ENCODE measurements at regions not wholly inside any gene's neighbourhood (a gene's known extent, or its start where the extent isn't known, plus 50 kb on each side); places are given as distances from the start of the nearest gene placed in this dataset.

DNA sequence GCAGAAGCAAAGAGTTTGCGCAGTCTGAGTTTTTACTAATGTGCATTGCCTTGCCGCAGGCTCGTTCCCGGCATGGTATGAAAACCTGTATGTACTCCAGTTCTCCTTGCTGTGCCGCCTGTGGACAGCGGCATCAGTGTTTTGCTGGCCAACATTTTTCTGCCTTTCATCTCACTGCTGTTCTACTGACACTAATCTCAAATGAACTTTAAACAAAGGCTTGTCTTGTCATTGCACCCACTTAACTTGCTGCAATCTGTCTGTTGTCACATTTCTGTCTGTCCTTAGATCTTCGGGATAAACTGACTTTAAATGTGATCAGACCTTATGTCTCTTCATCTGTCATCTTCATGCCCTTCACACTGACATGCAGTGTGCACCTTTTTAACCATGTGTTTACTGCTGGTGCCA is 71.7 kb upstream of the ZNRF2 start:
- DNase-seq (ENCODE audit: low read depth) = no peak

DNA sequence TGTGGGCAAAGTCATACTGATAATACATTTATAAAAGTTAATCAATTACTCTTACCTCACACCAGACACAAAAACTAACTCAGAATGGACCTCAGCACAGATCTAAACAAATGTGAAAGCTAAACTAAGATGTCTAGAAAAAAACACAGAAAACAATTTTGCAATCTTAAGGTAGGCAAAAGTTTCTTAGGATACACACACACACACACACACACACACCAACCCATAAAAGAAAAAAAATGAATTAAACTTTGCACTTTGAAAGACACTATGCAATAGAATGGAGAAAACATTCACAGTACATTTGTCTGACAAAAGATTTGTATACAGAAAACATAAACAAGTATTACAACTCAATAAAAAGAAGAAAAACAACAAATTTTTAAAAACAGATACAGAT is 70.8 kb upstream of the ZNRF2 start:
- DNase-seq (ENCODE audit: low read depth) = no peak

DNA sequence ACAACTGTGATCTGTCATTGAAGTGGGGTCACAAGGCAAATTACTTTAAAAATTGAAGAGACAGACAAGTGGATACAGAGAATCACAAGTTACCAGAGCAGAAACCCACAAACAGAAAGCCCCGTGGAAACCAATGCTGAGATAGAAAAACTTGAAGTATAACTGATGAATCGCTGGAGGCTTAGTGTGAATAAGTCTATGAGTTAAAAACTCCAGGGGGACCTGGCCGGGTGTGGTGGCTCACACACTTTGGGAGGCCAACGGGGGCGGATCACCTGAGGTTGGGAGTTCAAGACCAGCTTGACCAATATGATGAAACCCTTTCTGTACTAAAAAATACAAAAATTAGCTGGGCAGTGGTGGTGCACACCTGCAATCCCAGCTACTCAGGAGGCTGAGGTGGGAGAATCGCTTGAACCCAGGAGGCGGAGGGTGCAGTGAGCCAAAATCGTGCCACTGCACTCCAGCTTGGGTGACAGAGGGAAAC is 69.7 kb upstream of the ZNRF2 start:
- no peak for DNase-seq (ENCODE audit: low read depth)

DNA sequence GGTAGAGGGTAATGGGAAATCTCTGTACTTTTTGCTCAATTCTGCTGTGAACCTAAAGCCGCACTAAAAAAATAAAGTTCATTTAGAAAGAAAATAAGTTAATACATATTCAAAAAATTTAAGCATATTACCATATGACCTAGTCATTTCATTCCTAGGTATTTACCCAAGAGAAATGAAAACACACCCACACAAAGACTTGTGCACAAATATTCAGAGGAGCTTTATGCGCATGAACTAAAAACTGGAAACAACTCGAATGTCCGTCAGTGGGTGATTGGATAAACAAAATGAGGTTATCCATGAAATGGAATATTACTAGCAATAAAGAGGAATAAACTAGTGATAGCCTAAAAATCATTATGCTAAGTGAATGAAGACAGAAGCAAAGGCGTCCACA is 62.6 kb upstream of the ZNRF2 start:
- no peak for DNase-seq (ENCODE audit: low read depth)

DNA sequence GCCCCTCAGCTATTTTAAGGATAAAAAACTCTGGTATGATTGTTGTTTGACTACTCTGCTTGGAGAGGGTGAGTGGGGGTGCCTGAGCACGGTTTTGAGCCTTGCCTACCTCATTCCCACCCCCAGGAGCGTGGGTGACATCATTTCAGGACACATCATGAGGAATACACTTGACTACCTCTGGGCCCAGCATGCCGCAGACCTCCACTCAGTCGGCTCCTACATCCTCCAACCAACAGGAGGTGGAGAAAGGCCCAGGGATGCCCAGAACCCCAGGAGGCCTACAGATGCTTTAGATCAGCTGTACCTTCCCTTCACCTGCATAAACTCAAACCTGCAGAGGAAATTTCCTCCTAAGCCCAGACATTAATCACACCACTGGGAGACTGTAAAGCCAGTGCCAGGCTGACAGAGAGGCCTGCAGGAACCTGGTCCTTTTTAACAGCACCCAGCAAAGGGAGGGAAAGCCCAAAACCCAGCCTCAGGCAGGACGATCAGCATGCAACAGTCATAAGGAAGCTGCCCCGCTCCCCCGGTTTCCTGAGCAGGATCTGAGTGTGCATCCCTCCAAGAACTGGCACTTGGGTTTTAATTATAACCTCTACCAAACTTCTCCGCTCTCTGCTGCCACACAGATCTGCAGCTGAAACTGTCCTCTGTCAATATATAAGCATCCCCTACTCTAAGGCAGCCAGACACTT is 61.7 kb upstream of the ZNRF2 start:
- no peak for DNase-seq (ENCODE audit: low read depth)

DNA sequence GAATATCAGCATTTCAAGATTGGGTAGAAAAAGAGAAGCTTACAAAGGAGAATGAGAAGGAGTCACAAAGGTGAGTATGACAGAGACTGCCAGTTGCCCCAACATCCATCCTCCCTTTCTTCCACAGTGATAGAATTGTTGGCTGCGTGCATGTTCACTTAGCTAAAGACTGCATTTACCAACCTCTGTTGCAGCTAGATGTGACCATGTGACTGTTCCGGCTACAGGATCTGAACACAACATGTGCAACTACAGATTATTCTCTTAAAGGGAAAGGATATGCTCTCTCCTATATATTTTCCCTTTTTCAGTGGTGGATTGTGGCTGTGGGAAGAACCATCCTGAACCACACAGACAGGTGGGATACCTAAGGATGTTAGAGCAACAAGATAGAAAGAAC is 60.5 kb upstream of the ZNRF2 start:
- no peak for DNase-seq (ENCODE audit: low read depth)

DNA sequence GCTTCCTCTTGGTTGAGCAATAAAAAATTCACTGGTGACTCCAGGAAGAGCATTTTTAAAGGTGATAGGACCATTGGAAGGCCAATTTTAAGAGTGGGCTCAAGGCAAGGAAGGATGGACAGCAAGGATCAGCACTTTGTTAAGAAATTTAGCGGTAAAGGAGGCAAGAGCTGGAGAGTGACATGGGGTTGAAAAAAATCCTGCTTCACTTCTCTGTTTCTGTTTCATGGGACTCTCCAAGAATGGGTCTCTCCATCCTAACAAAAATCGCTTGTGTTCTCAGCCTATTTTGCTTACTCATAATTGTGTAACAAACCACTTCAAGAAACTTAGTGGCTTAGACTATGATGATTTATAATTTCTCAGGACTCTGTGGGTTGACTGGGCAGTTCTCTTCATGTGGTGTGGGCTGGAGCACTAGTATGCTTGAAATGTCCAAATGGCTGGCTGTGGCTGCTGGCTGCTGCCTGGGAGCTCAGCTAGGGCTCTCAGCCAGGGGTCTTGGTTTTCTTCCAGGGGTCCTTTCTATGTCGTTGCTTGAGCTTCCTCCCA is 59.8 kb upstream of the ZNRF2 start:
- DNase-seq (ENCODE audit: low read depth) = peak; percentile 93

DNA sequence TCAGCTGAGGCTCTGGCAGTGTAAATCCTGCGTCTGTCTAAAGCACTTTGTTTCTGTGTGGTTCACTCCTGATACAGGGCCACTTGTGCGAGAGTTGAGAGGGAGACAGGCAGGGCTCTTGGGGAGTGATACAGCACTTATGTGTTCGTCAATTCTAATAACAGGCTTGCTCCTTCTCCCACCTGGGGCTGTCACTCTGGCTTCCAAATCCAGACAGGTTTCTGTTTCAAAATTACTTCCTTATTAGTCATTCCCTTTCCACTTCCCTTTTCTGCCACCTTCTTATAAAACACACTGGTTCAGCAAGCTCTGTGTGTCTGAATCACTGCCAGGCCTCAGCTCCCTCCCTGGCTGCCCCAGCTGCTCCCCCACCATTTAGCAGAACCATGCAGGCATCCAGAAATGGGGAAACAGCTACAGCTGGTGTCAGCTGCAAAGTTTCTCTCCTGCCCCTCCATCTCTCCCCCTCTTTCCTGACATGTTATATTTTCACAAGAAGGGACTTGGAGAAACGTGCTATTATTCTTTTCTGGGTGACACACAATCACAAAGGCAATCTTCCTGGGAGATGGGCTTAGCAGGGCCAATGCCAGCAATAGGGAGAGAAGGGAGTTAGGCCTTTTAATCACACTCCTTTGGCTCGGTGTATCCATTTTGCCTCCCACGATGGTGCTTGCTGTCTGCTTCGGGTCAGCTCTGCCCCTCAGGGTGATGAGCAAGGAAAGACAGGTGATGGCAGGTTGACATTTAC is 58.4 kb upstream of the ZNRF2 start:
- peak; percentile 95 for DNase-seq (ENCODE audit: low read depth)

DNA sequence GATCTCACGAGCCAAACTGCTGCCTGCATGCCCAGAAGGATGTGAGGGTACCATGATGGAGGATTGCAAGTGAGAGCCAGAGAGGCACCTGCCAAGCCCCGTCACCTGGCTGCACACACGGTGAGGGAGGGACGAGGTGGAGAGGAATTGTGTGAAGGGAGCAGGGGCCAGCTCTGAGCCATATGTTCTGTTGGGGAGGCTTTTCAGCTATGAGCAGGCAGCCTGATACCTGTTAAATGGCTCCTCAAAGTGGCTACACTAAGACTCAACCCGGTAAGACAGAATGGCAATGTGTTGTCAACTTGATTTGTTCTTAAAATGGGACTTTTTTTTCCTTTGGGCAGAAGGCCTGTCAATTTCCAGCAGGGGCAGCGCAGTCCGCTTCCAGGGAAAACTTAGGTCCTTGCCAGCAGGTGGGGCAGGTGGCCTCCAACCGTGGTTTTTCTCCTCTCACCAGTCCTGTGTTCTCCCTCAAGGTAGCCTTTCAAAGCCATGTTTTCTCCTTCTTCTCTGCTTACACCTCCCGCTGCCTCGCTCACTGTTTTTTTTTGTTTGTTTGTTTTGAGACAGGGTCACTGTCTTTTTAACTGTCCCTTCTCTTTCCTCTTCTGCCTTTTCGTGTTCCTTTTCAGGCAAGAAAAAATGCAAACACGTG is 57.7 kb upstream of the ZNRF2 start:
- DNase-seq (ENCODE audit: low read depth) = peak; percentile 51

DNA sequence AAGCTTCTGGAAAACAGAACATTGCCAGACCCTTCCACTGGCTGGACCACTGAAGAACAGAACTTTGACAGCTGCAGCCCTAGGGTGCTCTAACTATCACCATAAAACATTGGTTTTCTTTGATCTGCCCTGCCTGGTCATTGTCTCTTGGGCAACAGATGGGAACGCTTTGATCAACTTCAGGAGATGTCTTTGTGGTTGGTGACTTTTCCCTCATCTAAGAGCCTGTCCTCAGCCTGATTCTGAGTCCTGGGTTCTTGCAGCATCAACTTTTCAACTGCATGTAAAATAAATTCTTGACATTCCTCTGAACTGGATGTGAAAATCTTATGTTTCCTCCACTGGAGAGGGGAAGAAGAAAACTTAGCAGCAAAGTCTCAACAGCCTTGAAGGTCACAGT is 53.1 kb upstream of the ZNRF2 start:
- DNase-seq (ENCODE audit: low read depth) = no peak

DNA sequence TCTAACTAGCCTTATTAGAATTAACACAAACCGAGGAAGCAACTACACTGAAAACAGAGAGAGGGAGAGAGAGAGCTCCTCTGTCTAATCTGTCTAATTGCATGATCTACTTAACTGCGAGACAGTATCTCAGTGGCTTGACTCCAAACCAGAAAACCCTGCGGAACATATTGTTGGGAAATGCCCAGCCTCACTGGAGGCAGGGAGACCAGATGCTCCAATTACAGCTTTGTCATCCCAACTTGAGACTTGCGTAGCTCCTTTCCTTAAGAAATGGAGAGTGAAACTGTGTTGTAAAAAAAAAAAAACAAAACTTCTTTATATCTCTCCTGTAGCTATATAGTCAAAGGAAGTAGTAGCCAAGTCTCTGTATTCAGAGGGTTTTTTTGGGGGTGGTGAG is 52.0 kb upstream of the ZNRF2 start:
- DNase-seq (ENCODE audit: low read depth) = no peak

All from renal cortical epithelial cell (primary cell).